IPS-20b (cell line): ENCODE measurements at regions not wholly inside any gene's neighbourhood (a gene's known extent, or its start where the extent isn't known, plus 50 kb on each side); places are given as distances from the start of the nearest gene placed in this dataset.

ENCODE experiments used
- H3K27ac ChIP-seq: one replicate; pipeline ENCODE4 v1.5.1; 2013; ENCODE audit warnings: low read length
- H3K27me3 ChIP-seq: 2 replicates; pipeline ENCODE4 v1.6.1; 2013; ENCODE audit warnings: mild to moderate bottlenecking, low read length, inconsistent platforms; ENCODE audit not compliant: insufficient read depth
- H3K36me3 ChIP-seq: 2 replicates; pipeline ENCODE4 v1.6.1; 2013; ENCODE audit warnings: low read depth, mild to moderate bottlenecking, inconsistent platforms, low read length, moderate library complexity; ENCODE audit not compliant: insufficient read depth
- H3K4me1 ChIP-seq: 2 replicates; pipeline ENCODE4 v1.6.1; 2013; ENCODE audit warnings: mild to moderate bottlenecking, control low read depth, inconsistent platforms, low read length, moderate library complexity; ENCODE audit not compliant: insufficient read depth
- H3K4me3 ChIP-seq: 2 replicates; pipeline ENCODE4 v1.5.1; 2013; ENCODE audit warnings: mild to moderate bottlenecking, low read length, inconsistent platforms
- H3K9ac ChIP-seq: 2 replicates; pipeline ENCODE4 v1.6.1; 2013; ENCODE audit warnings: low read depth, mild to moderate bottlenecking, inconsistent platforms, low read length, moderate library complexity
- H3K9me3 ChIP-seq: 2 replicates; pipeline ENCODE4 v1.6.1; 2013; ENCODE audit warnings: mild to moderate bottlenecking, low read depth, low read length, inconsistent platforms; ENCODE audit not compliant: insufficient read depth

- Histone ChIP-seq H3K9me3 (no peaks in the 10 kb centered on the region), H3K9ac (no peak overlapping the region), H3K27ac (no peak overlapping the region), H3K4me1 (no peaks in the 10 kb centered on the region), H3K4me3 (no peak overlapping the region), H3K27me3 (no peaks in the 10 kb centered on the region), H3K36me3 (no peaks in the 10 kb centered on the region)
These were observed 207.0 kb upstream of the ONECUT1 start for GRCh38 chr15:52997123-52997522.

- no peaks in the 10 kb centered on the region for H3K36me3 ChIP-seq
- no peak overlapping the region for H3K9ac ChIP-seq
- H3K27me3 ChIP-seq = no peaks in the 10 kb centered on the region
- no peaks in the 10 kb centered on the region for H3K4me1 ChIP-seq
- H3K4me3 ChIP-seq = no peak overlapping the region
- no peak overlapping the region for H3K27ac ChIP-seq
- no peaks in the 10 kb centered on the region for H3K9me3 ChIP-seq
These were observed 204.2 kb upstream of the ONECUT1 start for GRCh38 chr15:52994290-52994689.

- H3K9me3 ChIP-seq = no peaks in the 10 kb centered on the region
- no peaks in the 10 kb centered on the region for H3K4me1 ChIP-seq
These were observed 194.4 kb upstream of the ONECUT1 start for GRCh38 chr15:52984507-52984906.

GRCh38 chr15:52980446-52980845 is 190.3 kb upstream of the ONECUT1 start:
- H3K36me3 ChIP-seq = no peaks in the 10 kb centered on the region
- H3K27me3 ChIP-seq = no peaks in the 10 kb centered on the region
- H3K27ac ChIP-seq = no peak overlapping the region
- H3K9me3 ChIP-seq = no peaks in the 10 kb centered on the region
- H3K9ac ChIP-seq = no peak overlapping the region
- H3K4me3 ChIP-seq = no peak overlapping the region
- no peaks in the 10 kb centered on the region for H3K4me1 ChIP-seq

More at GRCh38 chr15:52984507-52984906, 194.4 kb upstream of the ONECUT1 start:
- Histone ChIP-seq H3K4me3 (no peak overlapping the region), H3K36me3 (no peaks in the 10 kb centered on the region), H3K9ac (no peak overlapping the region), H3K27ac (no peak overlapping the region), H3K27me3 (no peaks in the 10 kb centered on the region)

- H3K36me3 ChIP-seq = no peaks in the 10 kb centered on the region
- H3K4me3 ChIP-seq = no peak overlapping the region
- no peak overlapping the region for H3K9ac ChIP-seq
- H3K27ac ChIP-seq = no peak overlapping the region
- H3K27me3 ChIP-seq = no peaks in the 10 kb centered on the region
- H3K9me3 ChIP-seq = no peaks in the 10 kb centered on the region
- no peaks in the 10 kb centered on the region for H3K4me1 ChIP-seq
These were observed 186.5 kb upstream of the ONECUT1 start for GRCh38 chr15:52976516-52977075.

GRCh38 chr15:52975941-52976449 is 185.9 kb upstream of the ONECUT1 start:
- no peaks in the 10 kb centered on the region for H3K9me3 ChIP-seq
- no peaks in the 10 kb centered on the region for H3K36me3 ChIP-seq
- no peak overlapping the region for H3K9ac ChIP-seq
- no peaks in the 10 kb centered on the region for H3K27me3 ChIP-seq
- H3K27ac ChIP-seq = no peak overlapping the region
- H3K4me1 ChIP-seq = no peaks in the 10 kb centered on the region
- no peak overlapping the region for H3K4me3 ChIP-seq

- H3K27ac ChIP-seq = no peak overlapping the region
- H3K9ac ChIP-seq = no peak overlapping the region
- no peaks in the 10 kb centered on the region for H3K27me3 ChIP-seq
- peaks cover 10% of the 10 kb centered on the region; the same call in 1 of the 2 replicates for H3K4me1 ChIP-seq
- no peaks in the 10 kb centered on the region for H3K36me3 ChIP-seq
- no peaks in the 10 kb centered on the region for H3K9me3 ChIP-seq
- no peak overlapping the region for H3K4me3 ChIP-seq
These were observed 173.7 kb upstream of the ONECUT1 start for GRCh38 chr15:52963865-52964264.

- H3K27ac ChIP-seq = no peak overlapping the region
- peaks cover 10% of the 10 kb centered on the region; the same call in 1 of the 2 replicates for H3K4me1 ChIP-seq
- no peak overlapping the region for H3K4me3 ChIP-seq
- no peaks in the 10 kb centered on the region for H3K9me3 ChIP-seq
- H3K27me3 ChIP-seq = no peaks in the 10 kb centered on the region
- H3K9ac ChIP-seq = no peak overlapping the region
- no peaks in the 10 kb centered on the region for H3K36me3 ChIP-seq
These were observed 170.1 kb upstream of the ONECUT1 start for GRCh38 chr15:52960283-52960682.

- no peaks in the 10 kb centered on the region for H3K9me3 ChIP-seq
- H3K9ac ChIP-seq = no peak overlapping the region
- H3K36me3 ChIP-seq = no peaks in the 10 kb centered on the region
- H3K27ac ChIP-seq = no peak overlapping the region
- no peaks in the 10 kb centered on the region for H3K27me3 ChIP-seq
- no peaks in the 10 kb centered on the region for H3K4me1 ChIP-seq
- no peak overlapping the region for H3K4me3 ChIP-seq
These were observed 153.6 kb upstream of the ONECUT1 start for GRCh38 chr15:52943746-52944145.

- H3K9me3 ChIP-seq = no peaks in the 10 kb centered on the region
- no peaks in the 10 kb centered on the region for H3K4me1 ChIP-seq
- H3K36me3 ChIP-seq = no peaks in the 10 kb centered on the region
- no peak overlapping the region for H3K4me3 ChIP-seq
- no peaks in the 10 kb centered on the region for H3K27me3 ChIP-seq
- H3K9ac ChIP-seq = no peak overlapping the region
- H3K27ac ChIP-seq = no peak overlapping the region
These were observed 146.4 kb upstream of the ONECUT1 start for GRCh38 chr15:52936489-52936888.

- Histone ChIP-seq H3K9ac (no peak overlapping the region), H3K27me3 (no peaks in the 10 kb centered on the region), H3K4me1 (no peaks in the 10 kb centered on the region), H3K4me3 (no peak overlapping the region), H3K27ac (no peak overlapping the region), H3K36me3 (no peaks in the 10 kb centered on the region), H3K9me3 (no peaks in the 10 kb centered on the region; the same call in 1 of the 2 replicates)
These were observed 135.0 kb upstream of the ONECUT1 start for GRCh38 chr15:52925130-52925529.

- Histone ChIP-seq H3K9ac (no peak overlapping the region), H3K9me3 (no peaks in the 10 kb centered on the region; the same call in 1 of the 2 replicates), H3K27me3 (no peaks in the 10 kb centered on the region), H3K4me3 (no peak overlapping the region), H3K4me1 (no peaks in the 10 kb centered on the region), H3K36me3 (no peaks in the 10 kb centered on the region), H3K27ac (no peak overlapping the region)
These were observed 134.5 kb upstream of the ONECUT1 start for GRCh38 chr15:52924630-52925029.
